GM21576 (cell line): ENCODE measurements at regions not wholly inside any gene's neighbourhood (a gene's known extent, or its start where the extent isn't known, plus 50 kb on each side); places are given as distances from the start of the nearest gene placed in this dataset.
"Not testable (repeated sequence)": the region's sequence is repeated elsewhere in the genome, so short reads cannot be mapped to it uniquely, and the experiment has no call there.

Experiments
- ATAC-seq: cut with Tn5 transposase; IDR thresholded peaks from one replicate; pipeline ENCODE4 v1.9.1; 2021; ENCODE audit warnings: mild to moderate bottlenecking, moderate library complexity; ENCODE audit not compliant: unreplicated experiment

DNA sequence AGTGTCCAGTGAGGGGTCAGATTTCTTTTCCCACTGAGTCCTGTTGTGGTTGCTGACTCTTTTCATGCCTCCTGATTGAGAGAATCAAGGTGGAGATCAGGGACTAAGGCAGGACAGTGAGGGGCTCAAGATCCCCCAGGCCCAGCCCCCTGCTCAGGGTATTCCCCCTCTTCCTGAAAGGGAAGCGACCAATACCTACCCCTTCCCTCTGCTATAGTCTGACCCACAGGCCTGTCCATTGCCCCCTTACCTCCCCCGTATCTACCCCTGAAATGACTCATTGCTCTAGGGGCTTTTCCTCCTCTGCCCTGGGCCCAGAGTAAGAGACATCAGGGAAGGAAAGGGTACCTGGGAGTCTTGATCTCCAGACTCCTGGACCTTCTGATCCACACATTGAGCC is 1320.5 kb downstream of the UQCRFS1 start:
- ATAC-seq: no peak

DNA sequence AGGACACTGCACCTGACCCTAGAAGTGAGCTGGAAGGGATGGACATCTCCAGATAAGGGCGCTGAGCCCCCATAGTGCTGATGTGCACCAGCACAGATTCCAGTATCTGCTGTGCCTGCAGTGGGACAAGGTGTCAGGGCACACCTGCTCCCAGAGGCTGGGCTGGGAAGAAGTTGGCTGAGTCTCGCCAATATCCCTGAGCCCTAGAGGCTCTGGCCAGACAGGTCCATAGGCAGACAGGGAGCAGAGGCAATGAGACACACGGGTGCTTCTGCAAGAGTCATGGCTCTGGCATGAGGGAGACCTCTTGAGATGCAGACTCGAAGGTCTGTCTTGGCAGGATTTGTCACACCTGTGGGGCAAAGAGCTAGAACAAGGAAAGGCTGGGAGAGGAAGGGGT is 1321.5 kb downstream of the UQCRFS1 start:
- ATAC-seq: no peak

DNA sequence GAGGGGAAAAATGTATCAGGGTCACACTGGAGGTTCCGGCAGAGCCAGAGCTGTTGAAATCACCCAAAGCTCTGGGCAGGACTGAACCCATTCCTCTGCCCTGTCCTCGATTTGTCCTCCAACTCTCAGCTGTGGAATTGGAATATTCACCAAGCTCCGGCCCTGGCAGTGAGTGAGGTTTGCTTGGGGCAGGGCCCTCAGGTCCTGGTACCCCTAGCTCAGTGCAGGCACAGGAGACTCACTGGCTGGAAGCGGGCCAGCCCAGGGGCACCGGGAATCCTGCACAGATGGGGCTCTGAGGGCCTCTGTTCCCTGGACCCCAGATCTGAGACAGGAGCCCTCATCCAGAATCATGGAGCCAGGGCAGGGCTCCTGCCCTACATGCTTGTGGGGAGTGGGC is 1322.3 kb downstream of the UQCRFS1 start:
- ATAC-seq: no peak

DNA sequence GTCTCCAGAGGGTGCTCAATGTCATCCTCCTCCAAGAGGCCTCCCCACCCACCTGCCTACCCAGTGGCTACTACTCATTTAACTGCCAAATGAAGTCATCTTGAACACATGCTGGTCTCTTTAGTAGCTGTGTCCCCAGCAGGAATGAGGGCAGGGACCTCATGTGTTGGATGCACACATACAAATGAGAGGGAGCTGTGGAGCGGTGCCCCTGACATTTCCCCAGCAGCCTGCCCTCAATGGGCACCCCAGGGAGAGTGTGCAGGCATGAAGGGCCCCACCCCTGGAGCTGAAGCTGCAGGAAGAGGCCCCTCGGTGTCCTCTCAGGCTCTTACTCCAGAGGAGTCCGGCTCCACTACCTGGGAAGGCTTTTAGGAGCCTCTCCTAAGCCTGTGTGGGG is 1322.7 kb downstream of the UQCRFS1 start:
- ATAC-seq: no peak

DNA sequence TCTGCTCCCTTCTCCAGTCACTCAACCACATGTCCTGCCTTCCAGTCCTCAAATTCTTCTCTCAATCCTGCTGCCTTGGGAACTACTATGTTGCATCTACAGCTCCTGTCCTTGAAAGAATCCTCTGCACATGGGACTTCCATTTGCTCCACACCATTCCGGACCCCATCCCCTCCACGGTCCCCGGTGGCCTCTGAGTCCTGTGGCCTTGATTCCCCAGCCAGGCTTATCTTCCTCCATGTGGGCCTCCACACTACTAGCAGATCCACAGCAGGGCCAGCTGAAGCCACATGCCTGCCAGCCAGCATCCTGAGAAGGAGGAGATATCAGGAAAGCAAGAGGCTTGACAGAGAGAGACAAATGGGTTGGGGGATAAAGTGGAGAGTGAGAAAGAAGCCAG is 1323.8 kb downstream of the UQCRFS1 start:
- ATAC-seq: no peak

DNA sequence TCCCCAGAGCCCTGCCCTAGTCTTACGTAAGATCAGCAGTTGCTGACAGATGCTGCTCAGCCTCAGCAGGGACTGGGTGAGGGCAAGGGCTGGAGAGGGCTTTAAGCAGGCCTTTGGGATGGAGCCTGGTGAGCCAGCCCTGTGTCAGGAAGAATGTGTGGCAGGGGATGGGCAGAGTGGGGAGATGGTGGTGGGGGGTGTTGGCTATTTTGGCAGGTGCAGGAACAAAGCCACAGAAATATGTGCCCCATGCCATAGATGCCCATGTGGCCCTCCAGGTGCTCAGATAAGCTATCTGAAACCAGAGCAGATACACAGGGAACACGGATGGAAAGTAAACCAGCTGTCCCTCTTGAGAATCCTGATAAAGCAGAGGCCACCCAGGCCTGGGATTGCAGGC is 1325.0 kb downstream of the UQCRFS1 start:
- no peak for ATAC-seq

DNA sequence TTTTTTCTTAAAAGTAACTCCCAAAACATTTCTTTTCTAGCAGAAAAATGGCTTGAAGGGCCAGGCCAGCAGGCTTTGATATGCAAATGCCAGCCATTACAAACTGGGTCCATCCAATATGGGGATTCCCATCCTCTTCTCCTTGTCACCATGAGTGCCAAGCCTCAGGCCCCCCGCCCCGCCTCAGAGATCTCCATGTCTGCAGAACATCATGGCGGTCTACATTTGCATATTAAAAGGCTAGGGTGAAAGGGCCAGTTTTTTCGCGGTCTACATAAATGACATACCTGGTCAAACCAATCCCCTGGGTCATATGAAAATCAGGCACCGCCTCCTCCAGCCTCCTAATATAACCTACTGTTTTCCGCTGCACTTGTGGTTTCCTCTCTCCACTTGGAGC is 1327.6 kb downstream of the UQCRFS1 start:
- ATAC-seq: no peak

DNA sequence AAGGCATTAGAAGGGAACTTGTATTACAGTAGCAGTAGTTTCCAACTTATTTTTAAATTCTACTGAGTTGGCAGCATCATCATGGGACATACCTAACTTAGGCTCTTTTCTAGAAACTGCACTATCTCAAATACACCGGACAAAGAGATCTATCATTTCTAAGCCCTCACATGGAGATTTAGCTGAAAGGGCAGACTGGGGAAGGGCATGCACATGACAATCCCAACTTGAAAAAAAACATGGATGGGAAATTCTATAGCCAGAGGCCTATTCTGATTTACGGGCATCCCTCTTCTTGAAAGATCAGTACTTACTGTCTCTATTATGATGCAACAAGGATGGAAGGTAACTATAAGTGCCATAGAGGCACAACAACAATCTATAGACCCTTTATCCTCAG is 1328.6 kb downstream of the UQCRFS1 start:
- ATAC-seq: no peak

DNA sequence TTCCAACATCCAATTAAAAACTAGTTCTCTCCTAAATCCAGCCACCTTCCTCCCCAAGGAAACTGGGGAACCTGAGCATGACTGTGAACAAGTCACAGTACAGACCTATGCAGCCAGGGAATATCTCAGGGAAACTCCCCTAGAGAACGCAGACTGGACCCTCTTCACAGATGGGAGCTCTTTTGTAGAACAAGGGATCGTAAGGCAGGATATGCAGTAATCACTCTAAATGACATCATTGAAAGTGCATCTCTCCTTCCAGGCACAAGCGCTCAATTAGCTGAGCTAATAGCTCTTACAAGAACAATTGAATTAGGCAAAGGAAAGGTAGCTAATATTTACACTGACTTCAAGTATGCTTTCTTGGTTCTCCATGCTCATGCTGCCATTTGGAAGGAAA is 1331.7 kb downstream of the UQCRFS1 start:
- no peak for ATAC-seq

DNA sequence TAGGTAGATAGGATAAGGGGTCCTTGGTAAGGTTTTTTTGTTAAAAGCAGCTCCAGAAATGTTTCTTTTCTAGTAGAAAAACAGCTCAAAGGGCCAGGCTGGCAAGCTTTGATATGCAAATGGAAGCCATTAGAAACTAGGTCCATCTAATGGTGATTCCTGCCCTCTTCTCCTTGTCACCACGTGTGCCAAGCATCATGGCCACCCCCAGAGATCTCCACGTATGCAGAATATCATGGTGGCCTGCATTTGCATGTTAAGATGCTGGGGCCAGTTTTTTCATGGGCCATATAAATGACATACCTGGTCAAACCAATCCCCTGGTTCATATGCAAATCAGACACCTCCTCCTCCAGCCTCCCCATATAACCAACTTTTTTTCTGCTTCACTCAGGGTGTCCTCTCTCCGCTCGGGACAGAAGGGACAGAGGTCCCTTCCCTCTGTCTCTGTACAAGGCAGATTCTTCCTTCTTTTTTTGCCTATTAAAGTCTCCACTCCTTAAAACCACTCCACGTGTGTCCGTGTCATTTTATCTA is 1335.9 kb downstream of the UQCRFS1 start:
- ATAC-seq: no peak

DNA sequence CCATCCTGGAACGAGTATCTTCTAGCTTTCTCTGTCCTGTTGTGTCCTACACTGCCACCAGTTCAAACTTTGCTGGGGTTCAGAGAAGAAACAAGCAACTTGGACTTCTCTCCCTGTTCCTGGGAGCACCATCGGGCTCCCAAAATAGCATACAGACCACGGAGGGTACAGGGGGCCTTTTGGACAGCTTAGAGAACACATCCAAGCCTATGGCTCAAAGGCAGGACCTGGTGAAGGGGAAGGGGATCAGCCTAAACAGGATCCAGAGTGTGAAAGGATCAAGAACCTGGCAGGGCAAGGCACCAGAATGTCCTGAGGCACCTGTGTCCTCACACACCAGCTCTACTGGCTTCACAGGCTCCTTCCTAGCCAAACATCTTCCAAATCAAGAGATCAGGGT is 1336.5 kb downstream of the UQCRFS1 start:
- ATAC-seq: no peak

DNA sequence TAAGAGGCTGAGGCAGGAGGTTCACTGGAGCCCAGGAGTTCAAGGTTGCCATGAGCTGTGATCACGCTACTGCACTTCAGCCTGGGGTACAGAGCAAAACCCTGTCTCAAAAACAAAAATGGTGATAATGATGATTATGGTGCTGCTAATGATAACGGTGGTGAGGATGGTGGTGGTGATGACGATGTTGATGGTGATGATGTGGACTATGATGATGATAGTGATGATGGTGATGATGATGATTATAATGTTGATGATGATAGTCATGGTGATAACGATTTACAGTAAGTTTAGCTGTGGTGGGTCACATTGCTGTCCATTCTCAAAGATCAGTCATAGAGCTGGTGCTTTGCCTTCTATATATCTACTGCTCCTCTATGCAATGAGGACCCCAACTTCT is 1340.6 kb downstream of the UQCRFS1 start:
- no peak for ATAC-seq

DNA sequence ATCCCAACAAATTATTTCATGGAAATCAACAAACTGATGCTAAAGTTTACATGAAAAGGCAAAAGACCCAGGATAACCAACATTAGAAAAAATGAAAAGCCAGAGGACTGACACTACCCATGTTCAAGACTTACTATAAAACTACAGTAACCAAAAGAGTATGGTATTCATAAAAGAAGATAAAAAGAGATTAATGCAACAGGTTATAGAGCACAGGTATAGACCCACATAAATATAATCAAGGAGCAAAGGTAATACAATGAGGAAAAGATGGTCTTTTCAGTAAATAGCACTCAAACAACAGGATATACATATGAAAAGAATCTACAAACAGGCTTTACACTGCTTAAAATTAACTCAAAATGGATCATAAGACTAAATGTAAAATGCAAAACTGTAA is 1342.7 kb downstream of the UQCRFS1 start:
- no peak for ATAC-seq

DNA sequence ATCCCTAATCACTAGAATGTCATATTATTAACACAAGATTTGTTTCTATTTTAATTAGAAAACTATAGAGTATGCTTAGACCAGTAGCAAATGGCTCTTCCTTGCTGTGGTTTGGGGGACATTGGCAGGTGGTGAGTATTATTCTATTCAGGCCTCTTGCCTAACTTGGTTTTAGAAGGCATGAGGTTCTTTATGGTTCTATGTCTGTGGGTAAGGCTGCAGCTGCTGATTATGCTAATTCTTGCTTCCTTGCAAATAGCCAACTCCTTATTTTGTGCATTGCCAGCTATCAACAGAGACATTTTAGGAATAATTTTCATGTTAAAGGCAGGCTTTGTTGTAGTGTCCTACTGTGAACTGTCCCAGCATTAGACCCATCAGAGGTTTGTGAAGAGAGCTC is 1344.9 kb downstream of the UQCRFS1 start:
- ATAC-seq: no peak

DNA sequence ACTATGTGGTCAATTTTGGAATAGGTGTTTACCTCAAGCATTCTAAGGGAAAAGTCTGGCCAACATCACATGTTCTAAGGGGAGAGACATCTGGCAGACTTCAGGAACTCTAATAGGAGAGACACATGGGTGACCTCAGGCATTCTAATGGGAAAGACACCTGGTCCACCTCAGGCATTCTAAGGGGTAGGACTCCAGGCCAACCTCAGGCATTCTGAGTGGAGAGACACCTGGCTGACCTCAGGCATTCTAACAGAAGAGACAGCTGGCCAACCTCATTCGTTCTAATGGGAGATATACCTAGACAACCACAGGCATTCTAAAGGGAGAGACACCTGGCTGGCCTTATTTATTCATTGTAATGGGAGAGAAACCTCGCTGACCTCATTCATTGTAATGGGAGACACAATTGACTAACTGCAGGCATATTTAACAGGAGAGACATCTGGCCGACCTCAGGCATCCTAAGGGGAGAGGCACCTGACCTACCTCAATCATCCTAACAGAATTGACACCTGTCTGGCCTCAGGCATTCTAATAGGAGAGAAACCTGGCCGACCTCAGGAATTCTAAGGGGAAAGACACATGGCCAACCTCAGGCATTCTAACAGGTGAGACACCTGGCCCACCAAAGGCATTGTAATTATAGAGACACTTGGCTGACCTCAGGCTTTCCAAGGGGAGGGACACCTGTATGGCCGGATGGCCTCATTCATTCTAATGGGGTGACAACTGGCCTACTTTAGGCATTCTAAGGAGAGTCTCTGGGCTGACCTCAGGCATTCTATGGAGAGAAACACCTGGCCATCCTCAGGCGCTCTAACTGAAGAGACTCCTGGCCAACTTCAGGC is 1346.8 kb downstream of the UQCRFS1 start:
- ATAC-seq: no peak

DNA sequence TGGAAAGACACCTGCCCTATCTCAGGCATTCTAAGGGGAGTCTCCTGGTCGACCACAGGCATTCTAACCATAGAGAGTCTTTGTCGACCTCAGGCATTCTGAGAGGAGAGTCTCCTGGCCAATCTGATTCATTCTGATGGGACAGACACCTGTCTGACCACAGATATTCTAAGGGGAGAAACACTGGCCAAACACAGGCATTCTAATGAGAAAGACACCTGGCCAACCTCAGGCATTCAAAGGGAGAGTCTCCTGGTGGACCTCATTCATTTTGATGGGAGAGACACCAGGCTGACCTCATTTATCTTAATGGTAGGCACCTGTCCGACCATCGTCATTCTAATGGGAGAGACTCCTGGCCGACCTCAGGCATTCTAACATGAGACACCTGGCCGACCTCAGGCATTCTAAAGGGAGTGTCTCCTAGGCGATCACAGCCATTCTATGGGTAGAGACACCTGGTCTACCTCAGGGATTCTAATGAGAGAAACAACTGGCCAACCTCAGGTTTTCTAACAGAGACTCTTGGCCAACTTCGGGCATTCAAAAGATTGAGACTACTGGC is 1351.5 kb downstream of the UQCRFS1 start:
- ATAC-seq: no peak

DNA sequence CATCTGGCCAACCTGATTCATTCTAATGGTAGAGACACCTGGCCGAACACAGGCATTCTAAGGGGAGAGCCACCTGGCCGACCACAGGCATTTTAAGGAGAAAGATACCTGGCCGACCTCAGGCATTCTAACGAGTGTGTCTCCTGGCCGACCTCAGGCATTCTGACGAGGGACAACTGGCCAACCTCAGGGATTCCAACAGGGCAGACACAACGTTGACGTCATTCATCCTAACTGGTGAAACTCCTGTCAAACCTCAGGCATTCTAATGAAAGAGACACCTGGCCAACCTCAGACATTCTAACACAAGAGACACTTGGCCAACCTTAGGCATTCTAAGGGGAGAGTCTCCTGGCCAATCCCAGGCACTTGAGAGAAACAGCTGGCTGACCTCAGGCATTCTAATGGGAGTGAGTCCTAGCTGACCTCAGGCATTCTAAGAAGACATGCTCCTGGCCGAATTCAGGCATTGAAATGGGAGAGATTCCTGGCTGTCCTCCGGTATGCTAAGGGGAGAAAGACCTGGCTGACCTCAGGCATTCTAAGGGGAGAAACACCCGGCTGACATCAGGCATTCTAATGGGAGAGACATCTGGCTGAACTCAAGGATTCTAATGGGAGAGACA is 1352.5 kb downstream of the UQCRFS1 start:
- no peak for ATAC-seq

DNA sequence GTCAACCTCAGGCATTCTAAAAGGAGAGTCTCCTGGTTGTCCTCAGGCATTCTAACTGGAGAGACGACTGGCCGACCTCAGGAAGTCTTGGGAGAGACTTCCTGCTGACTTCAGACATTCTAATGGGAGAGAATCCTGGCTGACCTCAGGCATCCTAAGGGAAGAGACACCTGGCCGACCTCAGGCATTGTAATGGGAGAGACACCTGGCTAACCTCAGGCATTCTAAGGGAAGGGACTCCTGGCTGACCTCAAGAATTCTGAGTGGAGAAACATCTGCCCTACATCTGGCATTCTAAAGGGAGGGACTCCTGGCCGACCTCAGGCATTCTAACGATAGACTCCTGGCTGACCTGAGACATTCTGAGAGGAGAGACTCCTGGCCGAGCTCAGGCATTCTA is 1353.3 kb downstream of the UQCRFS1 start:
- ATAC-seq: no peak

DNA sequence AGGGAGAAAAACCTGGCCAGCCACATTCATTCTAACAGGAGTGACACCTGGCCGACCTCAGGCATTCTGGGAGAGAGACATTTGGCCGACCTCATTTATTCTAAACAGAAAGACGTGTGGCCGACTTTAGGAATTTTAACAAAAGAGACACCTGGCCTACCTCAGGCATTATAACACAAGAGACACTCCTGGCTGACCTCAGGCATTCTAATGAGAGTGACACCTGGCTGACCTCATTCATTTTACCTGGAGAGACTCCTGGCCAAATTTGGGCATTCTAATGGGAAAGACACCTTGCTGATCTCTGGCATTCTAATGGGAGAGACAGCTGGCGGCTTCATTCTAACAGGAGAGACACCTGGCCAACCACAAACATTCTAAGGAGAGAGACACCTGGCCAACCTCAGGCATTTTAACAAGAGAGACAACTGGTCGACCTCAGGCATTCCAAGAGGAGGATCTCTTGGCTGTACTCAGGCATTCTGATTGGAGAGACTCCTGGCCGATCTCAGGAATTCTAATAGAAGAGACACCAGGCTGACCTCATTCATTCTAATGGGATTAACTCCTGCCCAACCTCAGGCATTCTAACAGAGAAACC is 1353.9 kb downstream of the UQCRFS1 start:
- ATAC-seq: no peak

DNA sequence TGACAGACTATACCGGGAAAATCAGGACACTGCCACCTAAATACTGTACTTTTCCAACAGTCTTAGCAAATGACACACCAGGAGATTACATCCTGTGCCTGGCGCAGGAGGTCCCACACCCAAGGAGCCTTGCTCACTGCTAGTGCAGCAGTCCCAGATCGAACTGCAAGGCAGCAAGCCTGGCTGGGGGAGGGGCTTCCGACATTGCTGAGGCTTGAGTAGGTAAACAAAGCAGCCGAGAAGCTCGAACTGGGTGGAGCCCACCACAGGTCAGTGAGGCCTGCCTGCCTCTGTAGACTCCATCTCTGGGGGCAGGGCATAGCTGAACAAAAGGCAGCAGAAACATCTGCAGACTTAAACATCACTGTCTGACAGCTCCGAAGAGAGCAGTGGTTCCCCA is 1360.0 kb downstream of the UQCRFS1 start:
- ATAC-seq: not testable (repeated sequence)

DNA sequence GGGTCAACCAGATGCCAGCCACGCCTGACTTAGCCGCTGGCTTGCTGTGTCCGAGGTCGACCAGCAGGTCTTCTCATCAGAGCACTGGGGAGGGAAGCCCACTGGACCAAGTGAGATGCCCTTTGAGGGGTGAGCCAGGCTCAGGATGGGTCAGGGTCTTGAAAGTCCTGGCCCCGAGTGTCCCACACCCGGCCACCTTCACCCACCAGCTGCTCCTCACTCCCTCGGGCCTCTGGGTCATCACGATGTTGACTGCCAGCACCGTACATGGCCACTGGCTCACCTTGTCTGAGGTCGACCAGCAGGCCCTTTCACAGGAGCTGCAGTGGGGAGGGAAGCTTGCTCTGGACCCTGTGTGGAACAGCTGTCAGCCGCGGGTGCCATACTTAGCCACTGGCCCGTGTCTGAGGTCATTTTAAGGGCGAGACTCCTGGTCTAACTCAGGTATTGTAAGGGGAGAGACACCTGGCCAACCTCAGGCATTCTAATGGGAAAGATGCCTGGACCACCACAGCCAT is 1361.3 kb downstream of the UQCRFS1 start:
- no peak for ATAC-seq
